ENCODE measurements at regions not wholly inside any gene's neighbourhood (a gene's known extent, or its start where the extent isn't known, plus 50 kb on each side); places are given as distances from the start of the nearest gene placed in this dataset.
"Not testable (repeated sequence)": the region's sequence is repeated elsewhere in the genome, so short reads cannot be mapped to it uniquely, and the experiment has no call there.

DNA sequence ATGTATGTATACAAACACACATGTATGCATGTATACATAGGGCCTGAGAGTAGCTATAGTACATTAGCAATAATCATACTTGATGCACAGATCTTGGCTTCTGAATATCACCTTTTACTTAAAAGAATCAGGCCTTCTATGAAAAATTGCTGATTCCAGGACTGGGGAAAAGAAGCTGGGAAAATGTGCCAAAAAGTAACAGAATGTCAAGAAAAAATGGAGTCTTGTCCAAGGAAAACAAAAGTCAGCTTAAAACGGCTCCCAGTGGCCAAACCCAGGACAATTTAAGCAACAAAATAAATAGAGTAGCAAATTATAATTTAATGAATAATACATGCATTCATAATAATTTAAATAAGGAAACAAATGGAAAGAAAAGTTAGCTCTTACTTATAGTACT, 2104.9 kb downstream of the PCDH9 start:
- intact Hi-C loops (cut with DNase I) = no loop called here
- no peaks in the 10 kb centered on the region for H3K36me3 ChIP-seq
- DNase-seq = no peak
- H3K27me3 ChIP-seq = no peaks in the 10 kb centered on the region
- no peak overlapping the region for H3K9ac ChIP-seq (ENCODE audit: low read depth in 2 of 2, low read length in 2 of 2)
- H3K4me3 ChIP-seq = no peak overlapping the region
- TF ChIP-seq, protein P1, sequence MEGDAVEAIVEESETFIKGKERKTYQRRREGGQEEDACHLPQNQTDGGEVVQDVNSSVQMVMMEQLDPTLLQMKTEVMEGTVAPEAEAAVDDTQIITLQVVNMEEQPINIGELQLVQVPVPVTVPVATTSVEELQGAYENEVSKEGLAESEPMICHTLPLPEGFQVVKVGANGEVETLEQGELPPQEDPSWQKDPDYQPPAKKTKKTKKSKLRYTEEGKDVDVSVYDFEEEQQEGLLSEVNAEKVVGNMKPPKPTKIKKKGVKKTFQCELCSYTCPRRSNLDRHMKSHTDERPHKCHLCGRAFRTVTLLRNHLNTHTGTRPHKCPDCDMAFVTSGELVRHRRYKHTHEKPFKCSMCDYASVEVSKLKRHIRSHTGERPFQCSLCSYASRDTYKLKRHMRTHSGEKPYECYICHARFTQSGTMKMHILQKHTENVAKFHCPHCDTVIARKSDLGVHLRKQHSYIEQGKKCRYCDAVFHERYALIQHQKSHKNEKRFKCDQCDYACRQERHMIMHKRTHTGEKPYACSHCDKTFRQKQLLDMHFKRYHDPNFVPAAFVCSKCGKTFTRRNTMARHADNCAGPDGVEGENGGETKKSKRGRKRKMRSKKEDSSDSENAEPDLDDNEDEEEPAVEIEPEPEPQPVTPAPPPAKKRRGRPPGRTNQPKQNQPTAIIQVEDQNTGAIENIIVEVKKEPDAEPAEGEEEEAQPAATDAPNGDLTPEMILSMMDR (IDR thresholded peaks at IDR 0.05) = no peak
- no peaks in the 10 kb centered on the region for H3K4me1 ChIP-seq
- no peaks in the 10 kb centered on the region for H3K9me3 ChIP-seq
- H3K27ac ChIP-seq = no peak overlapping the region

DNA sequence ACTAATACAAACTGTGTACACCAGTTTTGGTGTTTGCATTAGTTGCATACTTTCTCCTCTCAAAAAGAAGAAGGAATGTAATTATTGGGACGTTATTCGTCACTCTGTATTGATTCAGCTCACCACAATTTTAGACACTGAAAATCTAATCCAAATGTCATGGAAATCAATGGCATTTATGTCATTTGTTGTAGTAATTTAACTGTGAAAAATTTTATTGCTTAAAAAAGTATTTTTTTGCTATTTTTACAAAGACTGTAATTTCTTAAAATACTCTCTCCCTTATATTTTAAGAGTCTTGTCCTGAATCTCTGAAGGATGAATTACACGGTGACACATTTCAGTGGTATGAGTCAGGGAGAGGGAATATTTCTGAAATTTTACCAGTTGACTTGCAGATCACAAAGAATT, 2117.6 kb downstream of the PCDH9 start:
- no peaks in the 10 kb centered on the region for H3K9me3 ChIP-seq
- no peak overlapping the region for H3K27ac ChIP-seq
- no peak for DNase-seq
- no peak overlapping the region for H3K4me3 ChIP-seq
- H3K27me3 ChIP-seq = no peaks in the 10 kb centered on the region
- H3K36me3 ChIP-seq = no peaks in the 10 kb centered on the region
- no peak overlapping the region for H3K9ac ChIP-seq (ENCODE audit: low read depth in 2 of 2, low read length in 2 of 2)
- TF ChIP-seq, protein P1 (IDR thresholded peaks at IDR 0.05) = no peak
- intact Hi-C loops (cut with DNase I) = no loop called here
- no peaks in the 10 kb centered on the region for H3K4me1 ChIP-seq

GRCh38 chr13:65112123-65112522, 2118.0 kb downstream of the PCDH9 start:
- Histone ChIP-seq H3K4me3 (no peak overlapping the region), H3K9ac (ENCODE audit: low read depth in 2 of 2, low read length in 2 of 2) (no peak overlapping the region), H3K4me1 (no peaks in the 10 kb centered on the region), H3K36me3 (no peaks in the 10 kb centered on the region), H3K27ac (no peak overlapping the region), H3K9me3 (no peaks in the 10 kb centered on the region), H3K27me3 (no peaks in the 10 kb centered on the region)
- no peak for DNase-seq
- TF ChIP-seq, protein P1 (IDR thresholded peaks at IDR 0.05) = no peak
- intact Hi-C loops (cut with DNase I) = no loop called here

DNA sequence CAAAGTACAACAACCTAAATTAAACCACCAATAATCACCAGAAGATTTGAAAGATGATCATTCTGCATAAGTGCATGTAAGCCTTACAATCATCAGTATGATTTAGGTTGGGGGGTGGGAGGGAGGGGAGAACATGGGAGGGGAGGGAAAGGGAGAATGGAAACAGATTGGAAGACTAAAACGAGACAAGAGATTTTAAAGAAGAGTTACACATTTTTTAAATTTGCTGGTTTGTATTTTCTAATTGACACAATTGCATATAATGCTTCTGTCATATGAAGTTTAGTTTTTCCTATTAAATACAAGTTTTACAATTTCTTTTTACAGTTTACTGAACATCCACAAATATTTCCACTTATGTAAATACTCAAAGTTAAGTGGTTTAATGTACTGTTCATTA, 2118.9 kb downstream of the PCDH9 start:
- Histone ChIP-seq H3K9me3 (no peaks in the 10 kb centered on the region), H3K4me1 (no peaks in the 10 kb centered on the region), H3K9ac (ENCODE audit: low read depth in 2 of 2, low read length in 2 of 2) (no peak overlapping the region), H3K27ac (no peak overlapping the region), H3K4me3 (no peak overlapping the region), H3K36me3 (no peaks in the 10 kb centered on the region), H3K27me3 (no peaks in the 10 kb centered on the region)
- no peak for DNase-seq
- TF ChIP-seq, protein P1 (IDR thresholded peaks at IDR 0.05) = no peak
- intact Hi-C loops (cut with DNase I) = no loop called here

GRCh38 chr13:65104436-65104835, 2125.7 kb downstream of the PCDH9 start:
- intact Hi-C loops (cut with DNase I); H3K4me1 ChIP-seq; H3K27me3 ChIP-seq: not testable (repeated sequence)

GRCh38 chr13:65103351-65103750, 2126.8 kb downstream of the PCDH9 start:
- Histone ChIP-seq H3K27me3 (no peaks in the 10 kb centered on the region), H3K9ac (ENCODE audit: low read depth in 2 of 2, low read length in 2 of 2) (no peak overlapping the region), H3K27ac (no peak overlapping the region), H3K36me3 (no peaks in the 10 kb centered on the region), H3K4me1 (no peaks in the 10 kb centered on the region), H3K4me3 (no peak overlapping the region), H3K9me3 (no peaks in the 10 kb centered on the region)
- no peak for DNase-seq
- intact Hi-C loops (cut with DNase I) = no loop called here
- TF ChIP-seq, protein P1 (IDR thresholded peaks at IDR 0.05) = no peak

More at GRCh38 chr13:65104436-65104835, 2125.7 kb downstream of the PCDH9 start:
- not testable (repeated sequence) for H3K27ac ChIP-seq; H3K9ac ChIP-seq (ENCODE audit: low read depth in 2 of 2, low read length in 2 of 2); H3K36me3 ChIP-seq; H3K9me3 ChIP-seq; DNase-seq; H3K4me3 ChIP-seq

Data from colonic mucosa (tissue), 4 donors.